ENCODE measurements at regions not wholly inside any gene's neighbourhood (a gene's known extent, or its start where the extent isn't known, plus 50 kb on each side); places are given as distances from the start of the nearest gene placed in this dataset.

GRCh38 chr11:92628401-92629292 is 340.8 kb upstream of the MTNR1B start:
- DNase-seq (ENCODE audit: low read depth) = no peak
- TF ChIP-seq, protein P1, sequence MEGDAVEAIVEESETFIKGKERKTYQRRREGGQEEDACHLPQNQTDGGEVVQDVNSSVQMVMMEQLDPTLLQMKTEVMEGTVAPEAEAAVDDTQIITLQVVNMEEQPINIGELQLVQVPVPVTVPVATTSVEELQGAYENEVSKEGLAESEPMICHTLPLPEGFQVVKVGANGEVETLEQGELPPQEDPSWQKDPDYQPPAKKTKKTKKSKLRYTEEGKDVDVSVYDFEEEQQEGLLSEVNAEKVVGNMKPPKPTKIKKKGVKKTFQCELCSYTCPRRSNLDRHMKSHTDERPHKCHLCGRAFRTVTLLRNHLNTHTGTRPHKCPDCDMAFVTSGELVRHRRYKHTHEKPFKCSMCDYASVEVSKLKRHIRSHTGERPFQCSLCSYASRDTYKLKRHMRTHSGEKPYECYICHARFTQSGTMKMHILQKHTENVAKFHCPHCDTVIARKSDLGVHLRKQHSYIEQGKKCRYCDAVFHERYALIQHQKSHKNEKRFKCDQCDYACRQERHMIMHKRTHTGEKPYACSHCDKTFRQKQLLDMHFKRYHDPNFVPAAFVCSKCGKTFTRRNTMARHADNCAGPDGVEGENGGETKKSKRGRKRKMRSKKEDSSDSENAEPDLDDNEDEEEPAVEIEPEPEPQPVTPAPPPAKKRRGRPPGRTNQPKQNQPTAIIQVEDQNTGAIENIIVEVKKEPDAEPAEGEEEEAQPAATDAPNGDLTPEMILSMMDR (IDR thresholded peaks at IDR 0.05; ENCODE audit: low read depth, low read length, missing control alignments) = no peak
- H3K4me3 ChIP-seq (ENCODE audit: low read depth, low read length) = no peak overlapping the region

- no peak overlapping the region for H3K4me3 ChIP-seq (ENCODE audit: low read depth, low read length)
- no peak for DNase-seq (ENCODE audit: low read depth)
- TF ChIP-seq, protein P1 (IDR thresholded peaks at IDR 0.05; ENCODE audit: low read depth, low read length, missing control alignments) = no peak
Observed at GRCh38 chr11:92632495-92632894, 337.0 kb upstream of the MTNR1B start.

GRCh38 chr11:92633820-92634219 is 335.6 kb upstream of the MTNR1B start:
- DNase-seq (ENCODE audit: low read depth) = no peak
- H3K4me3 ChIP-seq (ENCODE audit: low read depth, low read length) = no peak overlapping the region
- TF ChIP-seq, protein P1 (IDR thresholded peaks at IDR 0.05; ENCODE audit: low read depth, low read length, missing control alignments) = no peak

GRCh38 chr11:92636543-92637188 is 332.8 kb upstream of the MTNR1B start:
- no peak for DNase-seq (ENCODE audit: low read depth)
- no peak overlapping the region for H3K4me3 ChIP-seq (ENCODE audit: low read depth, low read length)
- TF ChIP-seq, protein P1 (IDR thresholded peaks at IDR 0.05; ENCODE audit: low read depth, low read length, missing control alignments) = no peak

DNA sequence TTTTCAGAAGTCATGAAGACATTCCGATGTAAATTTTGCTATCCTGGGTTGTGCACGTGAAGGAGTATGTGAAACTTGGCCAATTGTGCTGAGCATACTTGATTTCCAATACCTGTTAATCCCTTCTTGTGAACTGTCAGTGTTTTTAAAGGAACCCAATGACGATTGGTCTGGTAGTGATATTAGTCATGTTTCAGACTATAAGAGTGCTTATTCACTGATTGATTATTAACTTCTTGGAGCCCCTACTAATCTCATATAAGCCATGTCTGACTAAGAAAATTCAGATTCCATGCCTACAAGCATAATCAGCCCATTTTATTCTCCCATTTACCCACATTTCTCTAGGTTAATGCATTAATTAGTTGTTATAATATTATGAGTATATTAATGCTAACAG is 330.8 kb upstream of the MTNR1B start:
- TF ChIP-seq, protein P1 (IDR thresholded peaks at IDR 0.05; ENCODE audit: low read depth, low read length, missing control alignments) = no peak
- no peak for DNase-seq (ENCODE audit: low read depth)
- H3K4me3 ChIP-seq (ENCODE audit: low read depth, low read length) = no peak overlapping the region

- TF ChIP-seq, protein P1 (IDR thresholded peaks at IDR 0.05; ENCODE audit: low read depth, low read length, missing control alignments) = no peak
- H3K4me3 ChIP-seq (ENCODE audit: low read depth, low read length) = no peak overlapping the region
- DNase-seq (ENCODE audit: low read depth) = no peak
Observed at GRCh38 chr11:92642177-92642931, 327.1 kb upstream of the MTNR1B start.

Measured in GM12864 (cell line).